Heart left ventricle (tissue), 13 donors: ENCODE measurements at regions not wholly inside any gene's neighbourhood (a gene's known extent, or its start where the extent isn't known, plus 50 kb on each side); places are given as distances from the start of the nearest gene placed in this dataset.

ENCODE experiments used
- POLR2A ChIP-seq, 2 donors: fragments of 450-650 bp; IDR thresholded peaks; one replicate each; pipeline ENCODE4 v1.6.1; 2017; ENCODE audit warnings: antibody characterized with exemption in 2 of 2, mild to moderate bottlenecking in 2 of 2, moderate library complexity in 2 of 2
- TF ChIP-seq, protein P1 (sequence below), 12 donors: fragments of 200-600 bp; sonication (generic) in 4 of 12; IDR thresholded peaks; one replicate each; pipeline versions ENCODE4 v1.5.0 to v1.8.0; 2018 to 2022; ENCODE audit warnings: antibody characterized with exemption in 12 of 12, mild to moderate bottlenecking in 5 of 12
- donor health status: ischemic (EF 13 %, LVEDD 7.1; RV severe dilation, severe dysfunction).
- donor health status: DM: no; HTN: yes; CAD: no.
- donor health status: DM: no; HTN: no; CAD: no.
- donor health status: ischemic (EF 25% LVEDD 6.9; RV normal size, moderate dysfunction).
- donor health status: ischemic (EF 25% LVEDD 5.7; RV mildly dilated, moderate dysfunction).
- donor health status: ischemic (EF 35%, LVEDD 5.7; RV mildly dilated, moderate dysfunction).
- donor health status: nonischemic (EF 11% LVEDD 7.7; RV severe dilation, severe dysfunction).
- donor health status: DM: yes; HTN: yes; CAD: no.
- donor health status: PGD.
- donor health status: ischemic (EF 29% LVEDD 5.4; RV normal size, mild dysfunction).
- donor health status: nonischemic (EF 23%, LVEDD 6.1; RV moderate dilation, normal function).

DNA sequence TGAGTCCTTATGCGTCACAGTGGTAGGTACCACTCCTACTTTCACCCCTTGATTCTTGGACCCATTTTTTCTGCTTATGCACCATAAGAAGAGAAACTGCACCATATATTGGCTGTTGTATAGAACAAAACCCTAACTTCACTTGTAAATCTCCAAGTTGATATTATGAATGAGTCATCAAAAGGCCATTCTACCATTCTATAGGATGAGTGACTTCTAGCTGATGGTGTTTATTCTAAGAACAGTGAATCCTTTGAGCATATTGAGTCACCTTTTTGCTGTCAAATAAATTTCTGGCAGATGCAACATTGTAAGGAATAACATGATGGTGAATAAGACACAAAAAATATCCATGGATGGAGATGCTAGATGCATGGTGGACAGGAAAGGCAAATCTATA, 57.7 kb downstream of the POLR1D start:
- no peak for TF ChIP-seq POLR2A (IDR thresholded peaks at IDR 0.05)
- TF ChIP-seq, protein P1, sequence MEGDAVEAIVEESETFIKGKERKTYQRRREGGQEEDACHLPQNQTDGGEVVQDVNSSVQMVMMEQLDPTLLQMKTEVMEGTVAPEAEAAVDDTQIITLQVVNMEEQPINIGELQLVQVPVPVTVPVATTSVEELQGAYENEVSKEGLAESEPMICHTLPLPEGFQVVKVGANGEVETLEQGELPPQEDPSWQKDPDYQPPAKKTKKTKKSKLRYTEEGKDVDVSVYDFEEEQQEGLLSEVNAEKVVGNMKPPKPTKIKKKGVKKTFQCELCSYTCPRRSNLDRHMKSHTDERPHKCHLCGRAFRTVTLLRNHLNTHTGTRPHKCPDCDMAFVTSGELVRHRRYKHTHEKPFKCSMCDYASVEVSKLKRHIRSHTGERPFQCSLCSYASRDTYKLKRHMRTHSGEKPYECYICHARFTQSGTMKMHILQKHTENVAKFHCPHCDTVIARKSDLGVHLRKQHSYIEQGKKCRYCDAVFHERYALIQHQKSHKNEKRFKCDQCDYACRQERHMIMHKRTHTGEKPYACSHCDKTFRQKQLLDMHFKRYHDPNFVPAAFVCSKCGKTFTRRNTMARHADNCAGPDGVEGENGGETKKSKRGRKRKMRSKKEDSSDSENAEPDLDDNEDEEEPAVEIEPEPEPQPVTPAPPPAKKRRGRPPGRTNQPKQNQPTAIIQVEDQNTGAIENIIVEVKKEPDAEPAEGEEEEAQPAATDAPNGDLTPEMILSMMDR (IDR thresholded peaks at IDR 0.05), result no peak
